ENCODE measurements at regions not wholly inside any gene's neighbourhood (a gene's known extent, or its start where the extent isn't known, plus 50 kb on each side); places are given as distances from the start of the nearest gene placed in this dataset.

- TF ChIP-seq CTCF (IDR thresholded peaks at IDR 0.05 in 8 of 11, conservative IDR thresholded peaks at IDR 0.05 in 3 of 11) (no peak), POLR2A (IDR thresholded peaks at IDR 0.05) (no peak), POLR2AphosphoS5 (IDR thresholded peaks at IDR 0.05) (no peak)
- Histone ChIP-seq H3K4me1 (no peaks in the 10 kb centered on the region), H3K9me3 (peaks cover 0 to 3% (median 0%) of the 10 kb centered on the region in 8 donors), H3K27ac (no peak overlapping the region), H3K36me3 (no peaks in the 10 kb centered on the region), H3K27me3 (replicated peaks in 1 of 7) (no peaks in the 10 kb centered on the region), H3K4me3 (no peak overlapping the region)
- 46 to 62% (median 54%) methylated on average over 1 of the region's 1 CpG for WGBS, 5 donors
- DNase-seq = no peak
- intact Hi-C loops (cut with DNase I; ENCODE audit: low total_unique reads) = no loop called here
These were observed 529.3 kb upstream of the SLIT2 start for GRCh38 chr4:19722404-19722803.

DNA sequence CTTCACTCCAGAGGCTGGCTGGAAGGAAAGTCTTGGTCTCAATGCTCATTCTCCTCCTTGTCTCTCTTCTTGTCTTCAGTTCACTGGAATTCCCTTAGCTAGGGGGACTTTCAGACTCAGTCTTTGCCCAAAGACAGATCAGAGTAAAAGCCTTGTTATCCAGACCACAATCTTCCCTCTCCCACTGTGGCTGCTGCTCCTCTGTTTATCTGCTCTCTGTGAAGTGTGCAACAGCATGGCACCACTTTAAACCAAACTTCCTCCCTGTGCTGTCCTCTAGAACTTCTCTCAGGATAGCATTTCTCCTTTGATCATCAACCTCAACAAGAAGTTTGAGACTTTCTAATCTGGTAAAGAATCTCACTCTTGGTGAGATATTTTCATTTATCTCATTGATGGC, 530.1 kb upstream of the SLIT2 start:
- Histone ChIP-seq H3K9me3 (peaks cover 0 to 3% (median 0%) of the 10 kb centered on the region in 8 donors), H3K4me3 (no peak overlapping the region), H3K27me3 (replicated peaks in 1 of 7) (no peaks in the 10 kb centered on the region), H3K27ac (no peak overlapping the region), H3K36me3 (no peaks in the 10 kb centered on the region), H3K4me1 (no peaks in the 10 kb centered on the region)
- DNase-seq = no peak
- TF ChIP-seq CTCF (IDR thresholded peaks at IDR 0.05 in 8 of 11, conservative IDR thresholded peaks at IDR 0.05 in 3 of 11) = no peak
- intact Hi-C loops (cut with DNase I; ENCODE audit: low total_unique reads) = no loop called here

DNA sequence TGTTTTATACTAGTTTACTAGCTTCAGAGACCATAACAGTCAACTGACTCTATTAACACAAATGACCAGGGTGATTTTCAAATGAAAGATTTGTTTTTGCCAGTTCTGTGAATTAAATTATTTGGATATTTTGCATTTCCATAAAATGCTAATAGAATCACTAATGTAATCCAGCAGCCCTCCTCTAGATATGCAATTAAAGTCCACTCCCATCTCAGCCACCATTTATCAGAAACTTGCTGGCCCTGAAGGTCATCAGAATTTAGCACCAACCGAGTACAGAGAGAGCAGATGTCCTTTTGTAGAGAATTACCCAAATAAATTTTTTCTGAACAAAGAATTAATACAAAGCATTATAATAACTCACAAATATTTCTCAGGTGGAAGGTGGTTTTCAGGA, 531.1 kb upstream of the SLIT2 start:
- H3K36me3 ChIP-seq = no peaks in the 10 kb centered on the region
- no peak overlapping the region for H3K4me3 ChIP-seq
- intact Hi-C loops (cut with DNase I; ENCODE audit: low total_unique reads) = no loop called here
- WGBS, 5 donors = 50 to 83% (median 67%) methylated on average over 1 of the region's 1 CpG
- no peak for DNase-seq
- H3K4me1 ChIP-seq = no peaks in the 10 kb centered on the region
- no peak overlapping the region for H3K27ac ChIP-seq
- TF ChIP-seq POLR2A (IDR thresholded peaks at IDR 0.05) (no peak), CTCF (IDR thresholded peaks at IDR 0.05 in 8 of 11, conservative IDR thresholded peaks at IDR 0.05 in 3 of 11) (no peak), POLR2AphosphoS5 (IDR thresholded peaks at IDR 0.05) (no peak)
- no peaks in the 10 kb centered on the region for H3K27me3 ChIP-seq (replicated peaks in 1 of 7)
- peaks cover 0 to 3% (median 0%) of the 10 kb centered on the region in 8 donors for H3K9me3 ChIP-seq

- H3K9me3 ChIP-seq = peaks cover 0 to 3% (median 0%) of the 10 kb centered on the region in 8 donors
- no peak overlapping the region for H3K27ac ChIP-seq
- no peaks in the 10 kb centered on the region for H3K4me1 ChIP-seq
- DNase-seq = no peak
- H3K27me3 ChIP-seq (replicated peaks in 1 of 7) = no peaks in the 10 kb centered on the region
- no peaks in the 10 kb centered on the region for H3K36me3 ChIP-seq
- H3K4me3 ChIP-seq = no peak overlapping the region
- intact Hi-C loops (cut with DNase I; ENCODE audit: low total_unique reads) = no loop called here
- TF ChIP-seq POLR2AphosphoS5 (IDR thresholded peaks at IDR 0.05) (no peak), CTCF (IDR thresholded peaks at IDR 0.05 in 8 of 11, conservative IDR thresholded peaks at IDR 0.05 in 3 of 11) (no peak), POLR2A (IDR thresholded peaks at IDR 0.05) (no peak)
These were observed 531.5 kb upstream of the SLIT2 start for GRCh38 chr4:19720190-19720589.
